ENCODE measurements at regions not wholly inside any gene's neighbourhood (a gene's known extent, or its start where the extent isn't known, plus 50 kb on each side); places are given as distances from the start of the nearest gene placed in this dataset.

DNA sequence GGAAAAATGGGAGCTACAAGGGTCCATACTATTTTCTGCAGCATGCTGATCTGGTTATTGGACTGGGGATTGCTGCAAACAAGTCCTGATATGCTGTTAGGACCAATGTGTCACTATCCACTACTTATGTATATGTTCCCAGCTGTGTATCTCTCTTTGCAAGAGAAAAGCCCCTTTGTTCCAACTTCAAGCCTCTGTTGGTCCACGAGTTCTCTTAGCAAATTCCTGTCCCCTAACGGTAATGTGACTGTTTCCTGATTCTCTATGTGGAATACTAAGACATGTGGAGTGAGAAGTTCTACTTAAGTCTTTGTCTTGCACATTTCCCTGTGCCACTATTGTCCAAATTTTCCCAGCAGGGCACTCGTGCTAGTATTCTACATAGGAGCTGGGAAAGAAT, 557.7 kb downstream of the FSCB start:
- no peaks in the 10 kb centered on the region for H3K27me3 ChIP-seq
- TF ChIP-seq POLR2A (IDR thresholded peaks at IDR 0.05): no peak
- TF ChIP-seq, protein P1, sequence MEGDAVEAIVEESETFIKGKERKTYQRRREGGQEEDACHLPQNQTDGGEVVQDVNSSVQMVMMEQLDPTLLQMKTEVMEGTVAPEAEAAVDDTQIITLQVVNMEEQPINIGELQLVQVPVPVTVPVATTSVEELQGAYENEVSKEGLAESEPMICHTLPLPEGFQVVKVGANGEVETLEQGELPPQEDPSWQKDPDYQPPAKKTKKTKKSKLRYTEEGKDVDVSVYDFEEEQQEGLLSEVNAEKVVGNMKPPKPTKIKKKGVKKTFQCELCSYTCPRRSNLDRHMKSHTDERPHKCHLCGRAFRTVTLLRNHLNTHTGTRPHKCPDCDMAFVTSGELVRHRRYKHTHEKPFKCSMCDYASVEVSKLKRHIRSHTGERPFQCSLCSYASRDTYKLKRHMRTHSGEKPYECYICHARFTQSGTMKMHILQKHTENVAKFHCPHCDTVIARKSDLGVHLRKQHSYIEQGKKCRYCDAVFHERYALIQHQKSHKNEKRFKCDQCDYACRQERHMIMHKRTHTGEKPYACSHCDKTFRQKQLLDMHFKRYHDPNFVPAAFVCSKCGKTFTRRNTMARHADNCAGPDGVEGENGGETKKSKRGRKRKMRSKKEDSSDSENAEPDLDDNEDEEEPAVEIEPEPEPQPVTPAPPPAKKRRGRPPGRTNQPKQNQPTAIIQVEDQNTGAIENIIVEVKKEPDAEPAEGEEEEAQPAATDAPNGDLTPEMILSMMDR (IDR thresholded peaks at IDR 0.05): no peak
- no peak overlapping the region for H3K27ac ChIP-seq
- WGBS, 2 donors: 28 to 34% methylated on average over 3 of the region's 3 CpGs
- intact Hi-C loops (cut with DNase I): no loop called here
- H3K9me3 ChIP-seq: no peaks in the 10 kb centered on the region
- no peak overlapping the region for H3K4me3 ChIP-seq (replicated peaks in 1 of 3)
- no peaks in the 10 kb centered on the region for H3K4me1 ChIP-seq
- no peaks in the 10 kb centered on the region for H3K36me3 ChIP-seq
- no peak for DNase-seq

DNA sequence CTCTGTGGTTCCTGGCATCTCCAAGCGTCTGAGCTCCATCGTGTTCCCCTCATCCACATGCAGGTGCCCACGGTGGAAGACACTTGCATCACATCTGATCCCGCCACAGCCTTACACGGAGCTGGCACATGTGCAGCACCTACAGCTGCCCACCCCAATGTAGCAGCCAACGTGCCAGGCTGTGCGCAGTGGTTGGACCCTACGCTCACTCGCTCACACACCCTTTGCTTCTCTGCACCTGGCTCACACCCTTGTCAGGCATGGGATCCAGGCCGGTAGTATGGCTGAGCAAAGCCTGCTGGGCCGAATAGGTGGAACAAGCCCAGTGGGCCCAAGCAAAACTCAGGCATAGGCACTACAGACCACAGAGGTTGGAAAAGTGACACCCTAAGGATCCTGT, 567.2 kb downstream of the FSCB start:
- TF ChIP-seq POLR2A (IDR thresholded peaks at IDR 0.05): no peak
- TF ChIP-seq, protein P1 (IDR thresholded peaks at IDR 0.05): no peak
- no peak overlapping the region for H3K4me3 ChIP-seq (replicated peaks in 1 of 3)
- H3K27me3 ChIP-seq: no peaks in the 10 kb centered on the region
- 85 to 92% methylated on average over 9 to 11 of the region's 11 CpGs for WGBS, 2 donors
- no peaks in the 10 kb centered on the region for H3K9me3 ChIP-seq
- H3K4me1 ChIP-seq: no peaks in the 10 kb centered on the region
- intact Hi-C loops (cut with DNase I): no loop called here
- no peak for DNase-seq
- no peak overlapping the region for H3K27ac ChIP-seq
- no peaks in the 10 kb centered on the region for H3K36me3 ChIP-seq

GRCh38 chr14:43938588-43939281, 568.3 kb downstream of the FSCB start:
- TF ChIP-seq, protein P1 (IDR thresholded peaks at IDR 0.05): no peak
- no peak for TF ChIP-seq POLR2A (IDR thresholded peaks at IDR 0.05)
- DNase-seq: no peak
- intact Hi-C loops (cut with DNase I): no loop called here

DNA sequence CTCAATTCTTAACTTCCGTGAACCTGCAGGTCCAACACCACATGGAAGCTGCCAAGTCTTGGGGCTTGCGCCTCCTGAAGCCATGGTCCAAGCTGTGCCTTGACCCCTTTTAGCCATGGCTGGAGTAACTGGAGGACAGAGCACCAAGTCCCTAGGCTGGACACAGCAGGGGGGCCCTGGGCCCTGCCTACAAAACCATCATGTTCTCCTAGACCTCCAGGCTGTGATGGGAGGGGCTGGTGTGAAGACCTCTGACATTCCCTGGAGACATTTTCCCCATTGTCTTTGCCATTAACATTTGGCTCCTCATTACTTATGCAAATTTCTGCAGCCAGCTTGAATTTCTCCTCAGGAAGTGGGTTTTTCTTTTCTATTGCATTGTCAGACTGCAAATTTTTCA, 570.1 kb downstream of the FSCB start:
- Histone ChIP-seq H3K9me3 (no peaks in the 10 kb centered on the region), H3K27ac (no peak overlapping the region), H3K4me3 (replicated peaks in 1 of 3) (no peak overlapping the region), H3K36me3 (no peaks in the 10 kb centered on the region), H3K27me3 (no peaks in the 10 kb centered on the region), H3K4me1 (no peaks in the 10 kb centered on the region)
- intact Hi-C loops (cut with DNase I): no loop called here
- DNase-seq: no peak
- WGBS, 2 donors: 91 to 100% methylated on average over 2 of the region's 2 CpGs
- TF ChIP-seq, protein P1 (IDR thresholded peaks at IDR 0.05): no peak

More at GRCh38 chr14:43938588-43939281, 568.3 kb downstream of the FSCB start:
- Histone ChIP-seq H3K4me3 (replicated peaks in 1 of 3) (no peak overlapping the region), H3K27ac (no peak overlapping the region), H3K4me1 (no peaks in the 10 kb centered on the region), H3K9me3 (no peaks in the 10 kb centered on the region), H3K27me3 (no peaks in the 10 kb centered on the region), H3K36me3 (no peaks in the 10 kb centered on the region)
- WGBS, 2 donors: 86 to 87% methylated on average over 23 to 24 of the region's 25 CpGs

DNA sequence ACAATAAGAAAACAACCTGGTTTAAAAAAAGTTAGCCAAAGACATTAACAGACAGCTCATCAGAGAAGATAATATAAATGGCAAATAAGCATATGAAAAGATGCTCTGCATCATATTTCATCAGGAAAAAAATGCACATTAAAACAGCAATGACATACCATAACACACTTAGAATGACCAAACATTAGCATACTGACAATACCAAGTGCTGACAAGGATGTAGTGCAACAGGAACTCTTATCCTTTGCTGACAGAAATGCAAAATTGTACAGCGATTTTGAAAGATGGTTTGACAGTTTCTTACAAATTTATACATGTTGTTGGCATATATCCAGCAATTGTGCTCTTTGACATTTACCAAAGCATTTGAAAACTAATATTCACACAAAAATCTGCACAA, 573.0 kb downstream of the FSCB start:
- no peaks in the 10 kb centered on the region for H3K9me3 ChIP-seq
- 70 to 83% methylated on average over 1 of the region's 1 CpG for WGBS, 2 donors
- H3K4me3 ChIP-seq (replicated peaks in 1 of 3): no peak overlapping the region
- intact Hi-C loops (cut with DNase I): no loop called here
- no peak overlapping the region for H3K27ac ChIP-seq
- no peak for DNase-seq
- no peaks in the 10 kb centered on the region for H3K27me3 ChIP-seq
- TF ChIP-seq, protein P1 (IDR thresholded peaks at IDR 0.05): no peak
- no peak for TF ChIP-seq POLR2A (IDR thresholded peaks at IDR 0.05)
- H3K36me3 ChIP-seq: no peaks in the 10 kb centered on the region
- H3K4me1 ChIP-seq: no peaks in the 10 kb centered on the region

Measured in thyroid gland (tissue), 4 donors.